GM19324 (cell line): ENCODE measurements at regions not wholly inside any gene's neighbourhood (a gene's known extent, or its start where the extent isn't known, plus 50 kb on each side); places are given as distances from the start of the nearest gene placed in this dataset.
"Not testable (repeated sequence)": the region's sequence is repeated elsewhere in the genome, so short reads cannot be mapped to it uniquely, and the experiment has no call there.

Experiments
- ATAC-seq: cut with Tn5 transposase; IDR thresholded peaks from one replicate; pipeline ENCODE4 v1.9.1; 2021; ENCODE audit warnings: mild to moderate bottlenecking, moderate library complexity; ENCODE audit not compliant: unreplicated experiment, low FRiP score

GRCh38 chr1:194043984-194044755 lies 857.8 kb upstream of the B3GALT2 start:
- ATAC-seq: no peak

GRCh38 chr1:194042736-194043135 lies 856.3 kb upstream of the B3GALT2 start:
- ATAC-seq: no peak

- ATAC-seq: no peak
These were observed 854.1 kb upstream of the B3GALT2 start for GRCh38 chr1:194040496-194040895.

- no peak for ATAC-seq
These were observed 853.2 kb upstream of the B3GALT2 start for GRCh38 chr1:194039578-194039977.

GRCh38 chr1:194033646-194034045 lies 847.2 kb upstream of the B3GALT2 start:
- ATAC-seq: no peak

- ATAC-seq: no peak
These were observed 841.6 kb upstream of the B3GALT2 start for GRCh38 chr1:194028002-194028401.

- no peak for ATAC-seq
These were observed 840.0 kb upstream of the B3GALT2 start for GRCh38 chr1:194026422-194026821.

- no peak for ATAC-seq
These were observed 838.2 kb upstream of the B3GALT2 start for GRCh38 chr1:194024659-194025058.

GRCh38 chr1:194014014-194014413 lies 827.6 kb upstream of the B3GALT2 start:
- no peak for ATAC-seq

- ATAC-seq: no peak
These were observed 827.1 kb upstream of the B3GALT2 start for GRCh38 chr1:194013561-194013960.

GRCh38 chr1:194004146-194004545 lies 817.7 kb upstream of the B3GALT2 start:
- ATAC-seq: no peak

GRCh38 chr1:194001726-194002350 lies 815.4 kb upstream of the B3GALT2 start:
- not testable (repeated sequence) for ATAC-seq

GRCh38 chr1:193988885-193989284 lies 802.5 kb upstream of the B3GALT2 start:
- no peak for ATAC-seq

GRCh38 chr1:193979219-193979618 lies 792.8 kb upstream of the B3GALT2 start:
- no peak for ATAC-seq

GRCh38 chr1:193974286-193974798 lies 787.9 kb upstream of the B3GALT2 start:
- ATAC-seq: no peak

- no peak for ATAC-seq
These were observed 787.0 kb upstream of the B3GALT2 start for GRCh38 chr1:193973428-193973827.

GRCh38 chr1:193971595-193971994 lies 785.2 kb upstream of the B3GALT2 start:
- ATAC-seq: no peak

- no peak for ATAC-seq
These were observed 774.1 kb upstream of the B3GALT2 start for GRCh38 chr1:193960499-193960898.

GRCh38 chr1:193960040-193960439 lies 773.6 kb upstream of the B3GALT2 start:
- ATAC-seq: no peak

- no peak for ATAC-seq
These were observed 771.2 kb upstream of the B3GALT2 start for GRCh38 chr1:193957556-193958095.

- ATAC-seq: no peak
These were observed 766.5 kb upstream of the B3GALT2 start for GRCh38 chr1:193952778-193953374.
